K562 (cell line): ENCODE measurements at regions not wholly inside any gene's neighbourhood (a gene's known extent, or its start where the extent isn't known, plus 50 kb on each side); places are given as distances from the start of the nearest gene placed in this dataset.
"Not testable (repeated sequence)": the region's sequence is repeated elsewhere in the genome, so short reads cannot be mapped to it uniquely, and the experiment has no call there.

Experiments
- ATAC-seq: fragments of 200-7000 bp; cut with Tn5 transposase; 3 replicates; pipeline ENCODE4 v1.9.1; 2020; ENCODE audit warnings: moderate library complexity
- BruUV-seq: library from RNA; stranded (reverse); fragments of 400-500 nt; replicated peaks from 2 replicates; lab custom pipeline; 2021; lab: Mats Ljungman, UMichigan
- CTCF ChIA-PET: fragments of 300-600 bp; formaldehyde crosslinking; extraction: SDS; loops from one replicate; lab custom pipeline; 2021; ENCODE audit warnings: low intra/inter-chr PET ratio; lab: Yijun Ruan, JAX
- POLR2A ChIA-PET: fragments of 300-600, 350-650 bp; sonication (Branson Sonifier 250); formaldehyde crosslinking; extraction: SDS; loops from one replicate; lab custom pipeline; 2021; ENCODE audit warnings: antibody characterized with exemption, inconsistent platforms; lab: Yijun Ruan, JAX
- DNase-seq, 4 experiments: peaks; one replicate each; pipeline versions ENCODE4 v3.0.0 to v3.0.0-alpha.2; 2011 to 2018; ENCODE audit warnings: low spot score in 3 of 4, mixed read lengths in 3 of 4; ENCODE audit errors: extremely low read depth in 1 of 4
- FAIRE-seq: peaks from 2 replicates; lab custom pipeline; 2011; peaks lifted over from hg19 to GRCh38; lab: Jason Lieb, UNC
- H2AFZ ChIP-seq: 2 replicates; pipeline ENCODE4 v1.6.0; 2011; ENCODE audit warnings: low read depth, low read length, control low read depth, inconsistent platforms
- H3K27ac ChIP-seq: fragments of 200-600 bp; 3 replicates; pipeline ENCODE4 v1.8.0; 2011; ENCODE audit warnings: low read depth, mild to moderate bottlenecking, control low read depth, inconsistent platforms, low read length, moderate library complexity, mixed read lengths; ENCODE audit errors: extremely low read depth
- H3K27me3 ChIP-seq, 2 experiments: fragments of 300-600 bp in 1 of 2; 2 replicates in 1 of 2; 3 replicates in 1 of 2; pipeline versions ENCODE4 v1.6.0 to v1.8.0; 2011; ENCODE audit warnings: inconsistent platforms in 2 of 2, low read length in 2 of 2, mild to moderate bottlenecking in 1 of 2, mixed read lengths in 1 of 2, moderate library complexity in 1 of 2; ENCODE audit not compliant: control insufficient read depth in 2 of 2, insufficient read depth in 2 of 2
- H3K36me3 ChIP-seq: fragments of 300-600 bp; 3 replicates; pipeline ENCODE4 v1.8.0; 2011; ENCODE audit warnings: mild to moderate bottlenecking, low read length, inconsistent platforms; ENCODE audit not compliant: control insufficient read depth, insufficient read depth
- H3K4me1 ChIP-seq, 2 experiments: fragments of 200-600 bp in 1 of 2; replicated peaks in 1 of 2; 2 replicates in 1 of 2; 3 replicates in 1 of 2; pipeline versions ENCODE4 v1.5.1 to v1.8.0; 2011; ENCODE audit warnings: inconsistent platforms in 2 of 2, low read length in 2 of 2, mild to moderate bottlenecking in 1 of 2, mixed read lengths in 1 of 2, moderate library complexity in 1 of 2; ENCODE audit not compliant: control insufficient read depth in 2 of 2, insufficient read depth in 2 of 2
- H3K4me2 ChIP-seq: 2 replicates; pipeline ENCODE4 v1.6.1; 2011; ENCODE audit warnings: low read length, control low read depth, inconsistent platforms, mixed read lengths; ENCODE audit not compliant: insufficient read depth
- H3K4me3 ChIP-seq: fragments of 200-600 bp; sonication (generic), shearing (Covaris generic); 2 replicates; pipeline ENCODE4 v1.5.1; 2016; ENCODE audit warnings: control low read depth, inconsistent platforms
- H3K79me2 ChIP-seq: fragments of 200-600 bp; 3 replicates; pipeline ENCODE4 v1.8.0; 2011; ENCODE audit warnings: low read length, inconsistent platforms; ENCODE audit not compliant: control insufficient read depth, insufficient read depth
- H3K9ac ChIP-seq, 2 experiments: 2 replicates each; pipeline versions ENCODE4 v1.6.0 to v1.6.1; 2011; ENCODE audit warnings: low read depth in 2 of 2, low read length in 2 of 2, control low read depth in 1 of 2, inconsistent platforms in 1 of 2, mild to moderate bottlenecking in 1 of 2, mixed read lengths in 1 of 2; ENCODE audit not compliant: insufficient read depth in 1 of 2
- H3K9me1 ChIP-seq: one replicate; pipeline ENCODE4 v1.6.0; 2011; ENCODE audit warnings: inconsistent platforms, mild to moderate bottlenecking, low read length, moderate library complexity; ENCODE audit not compliant: control insufficient read depth, insufficient read depth
- H3K9me3 ChIP-seq: replicated peaks from 2 replicates; pipeline ENCODE4 v1.5.1; 2011; ENCODE audit warnings: low read depth, low read length, inconsistent platforms; ENCODE audit not compliant: control insufficient read depth, insufficient read depth
- H4K20me1 ChIP-seq: replicated peaks from 2 replicates; pipeline ENCODE4 v1.6.1; 2011; ENCODE audit warnings: low read length, inconsistent platforms, mixed read lengths; ENCODE audit not compliant: control insufficient read depth, insufficient read depth
- ASH1L ChIP-seq: fragments of 450-650 bp; IDR thresholded peaks from 2 replicates; pipeline ENCODE4 v1.6.1; 2018; ENCODE audit warnings: borderline replicate concordance, mild to moderate bottlenecking, low read depth; ENCODE audit not compliant: partially characterized antibody
- CSDE1 ChIP-seq, 2 experiments: fragments of 450-650 bp; IDR thresholded peaks; 2 replicates each; pipeline ENCODE4 v1.6.1; 2016; ENCODE audit warnings: mild to moderate bottlenecking in 1 of 2
- MCM5 ChIP-seq: fragments of 450-650 bp; IDR thresholded peaks from 2 replicates; pipeline ENCODE4 v1.6.1; 2016; ENCODE audit warnings: low read depth
- RBM25 ChIP-seq: fragments of 200-400 bp; formaldehyde crosslinking; IDR thresholded peaks from 2 replicates; pipeline ENCODE4 v1.6.1; 2018; ENCODE audit warnings: low read length, low read depth, moderate library complexity; ENCODE audit not compliant: severe bottlenecking
- ZNF316 ChIP-seq: fragments of 450-650 bp; IDR thresholded peaks from 2 replicates; pipeline ENCODE4 v1.6.1; 2016
- ZSCAN29 ChIP-seq: fragments of 450-650 bp; IDR thresholded peaks from 2 replicates; pipeline ENCODE4 v1.6.1; 2017
- WGBS: fragments of 100-300 bp; shearing (Covaris generic); methylation state at CpG from one replicate; pipeline ENCODE4 v1.1.6; 2016; ENCODE audit warnings: low coverage, mixed read lengths; ENCODE audit not compliant: insufficient coverage; ENCODE audit errors: missing lambda C conversion rate; 5-methylcytosine and 5-hydroxymethylcytosine counted together
- in situ Hi-C: fragments of 300-500 bp; cut with MboI; formaldehyde crosslinking; loops from 4 replicates; pipeline ENCODE4 v1.15.0; 2018; ENCODE audit warnings: inconsistent platforms, mixed read lengths
- intact Hi-C: fragments of 100-400 bp; cut with micrococcal nuclease; formaldehyde crosslinking; loops from 2 replicates; pipeline ENCODE4 v1.14.2; 2022
- TF ChIP-seq, protein P1 (sequence below): fragments of 450-650 bp; IDR thresholded peaks from 2 replicates; pipeline ENCODE4 v1.6.1; 2018; ENCODE audit not compliant: partially characterized antibody

DNA sequence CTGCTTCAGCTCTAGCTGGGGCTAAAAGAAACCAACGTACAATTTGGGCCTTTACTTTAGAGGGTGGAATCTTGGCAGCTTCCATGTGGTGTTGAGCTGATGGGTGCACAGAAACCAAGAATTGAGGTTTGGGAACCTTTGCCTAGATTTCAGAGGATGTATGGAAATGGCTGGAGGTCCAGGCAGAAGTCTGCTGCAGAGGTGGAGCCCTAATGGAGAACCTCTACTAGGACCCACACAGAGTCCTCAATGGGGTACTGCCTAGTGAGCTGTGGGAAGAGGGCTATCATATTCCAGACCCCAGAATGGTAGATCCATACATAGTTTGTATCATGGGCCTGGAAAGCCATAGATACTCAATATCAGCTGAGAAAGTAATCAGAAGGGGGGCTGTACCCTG is 500.4 kb upstream of the ATP2B1 start:
- FAIRE-seq, result no peak
- POLR2A ChIA-PET, result no interaction called here

DNA sequence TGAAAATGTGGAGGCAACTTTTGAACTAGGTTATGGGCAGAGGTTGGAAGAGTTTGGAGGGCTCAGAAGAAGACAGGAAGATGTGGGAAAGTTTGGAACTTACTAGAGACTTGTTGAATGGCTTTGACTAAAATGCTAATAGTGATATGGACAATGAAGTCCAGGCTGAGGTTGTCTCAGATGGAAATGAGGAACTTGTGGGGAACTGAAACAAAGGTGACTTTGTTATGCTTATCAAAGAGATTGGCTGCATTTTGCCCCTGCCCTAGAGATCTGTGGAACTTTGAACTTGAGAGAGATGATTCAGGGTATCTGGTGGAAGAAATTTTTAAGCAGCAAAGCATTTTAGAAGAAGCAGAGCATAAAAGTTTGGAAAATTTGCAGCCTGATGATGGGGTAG is 499.7 kb upstream of the ATP2B1 start:
- H3K36me3 ChIP-seq, H3K27ac ChIP-seq, ATAC-seq, H3K4me1 ChIP-seq, intact Hi-C loops, H3K9me1 ChIP-seq, H3K9ac ChIP-seq, CTCF ChIA-PET, FAIRE-seq, H2AFZ ChIP-seq, DNase-seq, H3K27me3 ChIP-seq, H3K4me3 ChIP-seq, H3K9me3 ChIP-seq, H3K79me2 ChIP-seq, in situ Hi-C loops, H4K20me1 ChIP-seq, POLR2A ChIA-PET, H3K4me2 ChIP-seq, BruUV-seq: not testable (repeated sequence)

More for the DNA sequence above, 500.4 kb upstream of the ATP2B1 start:
- CTCF ChIA-PET, result no interaction called here
- H3K36me3 ChIP-seq, result no peaks in the 10 kb centered on the region
- no peaks in the 10 kb centered on the region for H3K4me1 ChIP-seq
- intact Hi-C loops, result no loop called here
- H3K4me2 ChIP-seq, result no peak overlapping the region
- BruUV-seq, result no TSS peak
- no peak overlapping the region for H3K27ac ChIP-seq
- H3K9ac ChIP-seq, result no peak overlapping the region
- TF ChIP-seq MCM5 (no peak), ZNF316 (no peak), CSDE1 (IDR thresholded peaks at IDR 0.05) (no peak), ASH1L (no peak), RBM25 (no peak), ZSCAN29 (no peak)
- TF ChIP-seq, protein P1, sequence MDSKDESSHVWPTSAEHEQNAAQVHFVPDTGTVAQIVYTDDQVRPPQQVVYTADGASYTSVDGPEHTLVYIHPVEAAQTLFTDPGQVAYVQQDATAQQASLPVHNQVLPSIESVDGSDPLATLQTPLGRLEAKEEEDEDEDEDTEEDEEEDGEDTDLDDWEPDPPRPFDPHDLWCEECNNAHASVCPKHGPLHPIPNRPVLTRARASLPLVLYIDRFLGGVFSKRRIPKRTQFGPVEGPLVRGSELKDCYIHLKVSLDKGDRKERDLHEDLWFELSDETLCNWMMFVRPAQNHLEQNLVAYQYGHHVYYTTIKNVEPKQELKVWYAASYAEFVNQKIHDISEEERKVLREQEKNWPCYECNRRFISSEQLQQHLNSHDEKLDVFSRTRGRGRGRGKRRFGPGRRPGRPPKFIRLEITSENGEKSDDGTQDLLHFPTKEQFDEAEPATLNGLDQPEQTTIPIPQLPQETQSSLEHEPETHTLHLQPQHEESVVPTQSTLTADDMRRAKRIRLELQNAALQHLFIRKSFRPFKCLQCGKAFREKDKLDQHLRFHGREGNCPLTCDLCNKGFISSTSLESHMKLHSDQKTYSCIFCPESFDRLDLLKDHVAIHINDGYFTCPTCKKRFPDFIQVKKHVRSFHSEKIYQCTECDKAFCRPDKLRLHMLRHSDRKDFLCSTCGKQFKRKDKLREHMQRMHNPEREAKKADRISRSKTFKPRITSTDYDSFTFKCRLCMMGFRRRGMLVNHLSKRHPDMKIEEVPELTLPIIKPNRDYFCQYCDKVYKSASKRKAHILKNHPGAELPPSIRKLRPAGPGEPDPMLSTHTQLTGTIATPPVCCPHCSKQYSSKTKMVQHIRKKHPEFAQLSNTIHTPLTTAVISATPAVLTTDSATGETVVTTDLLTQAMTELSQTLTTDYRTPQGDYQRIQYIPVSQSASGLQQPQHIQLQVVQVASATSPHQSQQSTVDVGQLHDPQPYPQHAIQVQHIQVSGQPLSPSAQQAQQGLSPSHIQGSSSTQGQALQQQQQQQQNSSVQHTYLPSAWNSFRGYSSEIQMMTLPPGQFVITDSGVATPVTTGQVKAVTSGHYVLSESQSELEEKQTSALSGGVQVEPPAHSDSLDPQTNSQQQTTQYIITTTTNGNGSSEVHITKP, result no peak
- H4K20me1 ChIP-seq, result no peaks in the 10 kb centered on the region
- H3K4me3 ChIP-seq, result no peak overlapping the region
- no peak overlapping the region for H2AFZ ChIP-seq
- ATAC-seq (no peak), DNase-seq (no peak)
- in situ Hi-C loops, result no loop called here
- no peaks in the 10 kb centered on the region for H3K27me3 ChIP-seq
- H3K9me3 ChIP-seq, result peaks cover 2% of the 10 kb centered on the region
- H3K9me1 ChIP-seq, result no peaks in the 10 kb centered on the region
- 0% methylated on average over 1 of the region's 1 CpG for WGBS
- no peaks in the 10 kb centered on the region for H3K79me2 ChIP-seq
